Liver (tissue), 3 donors: ENCODE measurements at regions not wholly inside any gene's neighbourhood (a gene's known extent, or its start where the extent isn't known, plus 50 kb on each side); places are given as distances from the start of the nearest gene placed in this dataset.

Experiments
- CTCF ChIP-seq: fragments of 150-350 bp; IDR thresholded peaks from 2 replicates; pipeline ENCODE4 v1.5.1; 2017; ENCODE audit warnings: improper control_type of control experiment, low read depth, low read length; ENCODE audit not compliant: missing input control
- GABPA ChIP-seq, 2 donors: IDR thresholded peaks in 1 of 2; conservative IDR thresholded peaks in 1 of 2; 2 replicates each; pipeline ENCODE4 v1.6.1; 2016; ENCODE audit warnings: antibody characterized with exemption in 2 of 2, mild to moderate bottlenecking in 1 of 2, moderate library complexity in 1 of 2
- HNF4G ChIP-seq: IDR thresholded peaks from 2 replicates; pipeline ENCODE4 v1.6.1; 2016; ENCODE audit warnings: antibody characterized with exemption
- JUND ChIP-seq, 2 donors: IDR thresholded peaks; 2 replicates each; pipeline ENCODE4 v1.6.1; 2016; ENCODE audit warnings: antibody characterized with exemption in 2 of 2
- RAD21 ChIP-seq, 2 donors: IDR thresholded peaks; 2 replicates each; pipeline ENCODE4 v1.6.1; 2016; ENCODE audit warnings: antibody characterized with exemption in 2 of 2, mild to moderate bottlenecking in 2 of 2
- TAF1 ChIP-seq: conservative IDR thresholded peaks from 2 replicates; pipeline ENCODE4 v1.6.1; 2016; ENCODE audit warnings: antibody characterized with exemption, mild to moderate bottlenecking
- YY1 ChIP-seq: IDR thresholded peaks from 2 replicates; pipeline ENCODE4 v1.6.1; 2016; ENCODE audit warnings: antibody characterized with exemption, mild to moderate bottlenecking
- TF ChIP-seq, protein P1 (sequence below): IDR thresholded peaks from 2 replicates; pipeline ENCODE4 v1.6.1; 2016; ENCODE audit warnings: antibody characterized with exemption, mild to moderate bottlenecking
- TF ChIP-seq, protein P2 (sequence below): IDR thresholded peaks from 2 replicates; pipeline ENCODE4 v1.6.1; 2016; ENCODE audit warnings: antibody characterized with exemption
- TF ChIP-seq, protein P3 (sequence below): IDR thresholded peaks from 2 replicates; pipeline ENCODE4 v1.6.1; 2016; ENCODE audit warnings: antibody characterized with exemption
- donor health status: healthy.
- donor health status: healthy.

- TF ChIP-seq YY1: no peak
- TF ChIP-seq JUND (IDR thresholded peaks at IDR 0.05): no peak
- TF ChIP-seq, protein P1, sequence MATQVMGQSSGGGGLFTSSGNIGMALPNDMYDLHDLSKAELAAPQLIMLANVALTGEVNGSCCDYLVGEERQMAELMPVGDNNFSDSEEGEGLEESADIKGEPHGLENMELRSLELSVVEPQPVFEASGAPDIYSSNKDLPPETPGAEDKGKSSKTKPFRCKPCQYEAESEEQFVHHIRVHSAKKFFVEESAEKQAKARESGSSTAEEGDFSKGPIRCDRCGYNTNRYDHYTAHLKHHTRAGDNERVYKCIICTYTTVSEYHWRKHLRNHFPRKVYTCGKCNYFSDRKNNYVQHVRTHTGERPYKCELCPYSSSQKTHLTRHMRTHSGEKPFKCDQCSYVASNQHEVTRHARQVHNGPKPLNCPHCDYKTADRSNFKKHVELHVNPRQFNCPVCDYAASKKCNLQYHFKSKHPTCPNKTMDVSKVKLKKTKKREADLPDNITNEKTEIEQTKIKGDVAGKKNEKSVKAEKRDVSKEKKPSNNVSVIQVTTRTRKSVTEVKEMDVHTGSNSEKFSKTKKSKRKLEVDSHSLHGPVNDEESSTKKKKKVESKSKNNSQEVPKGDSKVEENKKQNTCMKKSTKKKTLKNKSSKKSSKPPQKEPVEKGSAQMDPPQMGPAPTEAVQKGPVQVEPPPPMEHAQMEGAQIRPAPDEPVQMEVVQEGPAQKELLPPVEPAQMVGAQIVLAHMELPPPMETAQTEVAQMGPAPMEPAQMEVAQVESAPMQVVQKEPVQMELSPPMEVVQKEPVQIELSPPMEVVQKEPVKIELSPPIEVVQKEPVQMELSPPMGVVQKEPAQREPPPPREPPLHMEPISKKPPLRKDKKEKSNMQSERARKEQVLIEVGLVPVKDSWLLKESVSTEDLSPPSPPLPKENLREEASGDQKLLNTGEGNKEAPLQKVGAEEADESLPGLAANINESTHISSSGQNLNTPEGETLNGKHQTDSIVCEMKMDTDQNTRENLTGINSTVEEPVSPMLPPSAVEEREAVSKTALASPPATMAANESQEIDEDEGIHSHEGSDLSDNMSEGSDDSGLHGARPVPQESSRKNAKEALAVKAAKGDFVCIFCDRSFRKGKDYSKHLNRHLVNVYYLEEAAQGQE: no peak
- TF ChIP-seq CTCF: no peak
- no peak for TF ChIP-seq GABPA (IDR thresholded peaks at IDR 0.05 in 1 of 2, conservative IDR thresholded peaks at IDR 0.05 in 1 of 2)
- TF ChIP-seq TAF1: no peak
- TF ChIP-seq, protein P2, sequence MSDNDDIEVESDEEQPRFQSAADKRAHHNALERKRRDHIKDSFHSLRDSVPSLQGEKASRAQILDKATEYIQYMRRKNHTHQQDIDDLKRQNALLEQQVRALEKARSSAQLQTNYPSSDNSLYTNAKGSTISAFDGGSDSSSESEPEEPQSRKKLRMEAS: no peak
- TF ChIP-seq RAD21 (IDR thresholded peaks at IDR 0.05): no peak
- no peak for TF ChIP-seq HNF4G
- TF ChIP-seq, protein P3, sequence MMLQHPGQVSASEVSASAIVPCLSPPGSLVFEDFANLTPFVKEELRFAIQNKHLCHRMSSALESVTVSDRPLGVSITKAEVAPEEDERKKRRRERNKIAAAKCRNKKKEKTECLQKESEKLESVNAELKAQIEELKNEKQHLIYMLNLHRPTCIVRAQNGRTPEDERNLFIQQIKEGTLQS: no peak
Measured at GRCh38 chr21:21897275-21897883, 899.2 kb downstream of the NCAM2 start.
